ENCODE measurements at regions not wholly inside any gene's neighbourhood (a gene's known extent, or its start where the extent isn't known, plus 50 kb on each side); places are given as distances from the start of the nearest gene placed in this dataset.

- TF ChIP-seq CTCF (IDR thresholded peaks at IDR 0.05; ENCODE audit: partially characterized antibody, unreplicated experiment) = no peak
- no peaks in the 10 kb centered on the region for H3K36me3 Mint-ChIP-seq (ENCODE audit: unreplicated experiment)
Measured at GRCh38 chr15:62874064-62874463, 168.5 kb upstream of the TPM1 start.

DNA sequence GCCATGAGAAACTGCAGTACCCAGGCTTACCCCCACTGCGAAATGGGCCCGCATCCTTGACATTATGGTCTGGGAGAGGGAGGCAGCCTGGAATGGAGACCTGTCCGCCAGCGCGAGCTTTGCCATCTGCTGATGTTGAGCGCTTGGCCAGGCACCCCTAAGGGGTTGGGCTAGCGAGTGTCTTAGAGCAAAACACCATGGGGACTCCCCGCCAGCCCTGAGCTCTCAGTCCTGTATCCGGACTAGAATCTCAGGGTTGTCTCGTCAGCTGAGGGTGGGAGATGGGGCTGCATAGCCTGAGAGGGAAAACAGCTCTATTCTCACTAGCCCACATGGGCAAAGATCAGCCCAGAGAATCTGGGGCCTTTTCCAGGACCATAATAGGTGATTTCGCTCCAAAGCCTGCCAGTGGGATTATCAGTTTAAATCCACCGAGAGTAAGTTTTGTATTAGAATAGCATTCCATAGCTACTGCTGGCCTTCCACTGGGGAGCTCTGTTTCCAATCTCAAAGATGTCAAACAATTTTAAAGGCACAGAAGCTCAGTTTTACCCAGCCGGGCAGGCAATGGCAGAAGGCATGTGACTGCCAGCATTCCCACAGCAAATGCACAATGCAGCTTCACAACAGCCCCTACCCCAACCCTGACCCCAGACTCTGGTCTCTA, 167.5 kb upstream of the TPM1 start:
- H3K36me3 Mint-ChIP-seq (ENCODE audit: unreplicated experiment) = no peaks in the 10 kb centered on the region
- no peak for DNase-seq
- H3K4me1 Mint-ChIP-seq (ENCODE audit: low read depth, unreplicated experiment) = peaks cover 2% of the 10 kb centered on the region
- no peak overlapping the region for H3K4me3 Mint-ChIP-seq (ENCODE audit: unreplicated experiment)
- peaks cover 3% of the 10 kb centered on the region for H3K9me3 Mint-ChIP-seq (ENCODE audit: unreplicated experiment)
- TF ChIP-seq CTCF (IDR thresholded peaks at IDR 0.05; ENCODE audit: partially characterized antibody, unreplicated experiment) = no peak
- no peak overlapping the region for H3K27ac Mint-ChIP-seq (ENCODE audit: unreplicated experiment)
- peaks cover 10% of the 10 kb centered on the region for H3K27me3 Mint-ChIP-seq (ENCODE audit: unreplicated experiment)

More at GRCh38 chr15:62874064-62874463, 168.5 kb upstream of the TPM1 start:
- H3K27me3 Mint-ChIP-seq (ENCODE audit: unreplicated experiment) = peaks cover 4% of the 10 kb centered on the region
- peaks cover 2% of the 10 kb centered on the region for H3K4me1 Mint-ChIP-seq (ENCODE audit: low read depth, unreplicated experiment)
- no peak for DNase-seq
- H3K4me3 Mint-ChIP-seq (ENCODE audit: unreplicated experiment) = no peak overlapping the region
- H3K9me3 Mint-ChIP-seq (ENCODE audit: unreplicated experiment) = peaks cover 3% of the 10 kb centered on the region
- no peak overlapping the region for H3K27ac Mint-ChIP-seq (ENCODE audit: unreplicated experiment)

GRCh38 chr15:62875626-62876021, 166.9 kb upstream of the TPM1 start:
- H3K9me3 Mint-ChIP-seq (ENCODE audit: unreplicated experiment) = peaks cover 3% of the 10 kb centered on the region
- no peak for DNase-seq
- no peak for TF ChIP-seq CTCF (IDR thresholded peaks at IDR 0.05; ENCODE audit: partially characterized antibody, unreplicated experiment)
- peaks cover 10% of the 10 kb centered on the region for H3K27me3 Mint-ChIP-seq (ENCODE audit: unreplicated experiment)
- no peak overlapping the region for H3K27ac Mint-ChIP-seq (ENCODE audit: unreplicated experiment)
- peaks cover 2% of the 10 kb centered on the region for H3K4me1 Mint-ChIP-seq (ENCODE audit: low read depth, unreplicated experiment)
- no peak overlapping the region for H3K4me3 Mint-ChIP-seq (ENCODE audit: unreplicated experiment)
- H3K36me3 Mint-ChIP-seq (ENCODE audit: unreplicated experiment) = no peaks in the 10 kb centered on the region

DNA sequence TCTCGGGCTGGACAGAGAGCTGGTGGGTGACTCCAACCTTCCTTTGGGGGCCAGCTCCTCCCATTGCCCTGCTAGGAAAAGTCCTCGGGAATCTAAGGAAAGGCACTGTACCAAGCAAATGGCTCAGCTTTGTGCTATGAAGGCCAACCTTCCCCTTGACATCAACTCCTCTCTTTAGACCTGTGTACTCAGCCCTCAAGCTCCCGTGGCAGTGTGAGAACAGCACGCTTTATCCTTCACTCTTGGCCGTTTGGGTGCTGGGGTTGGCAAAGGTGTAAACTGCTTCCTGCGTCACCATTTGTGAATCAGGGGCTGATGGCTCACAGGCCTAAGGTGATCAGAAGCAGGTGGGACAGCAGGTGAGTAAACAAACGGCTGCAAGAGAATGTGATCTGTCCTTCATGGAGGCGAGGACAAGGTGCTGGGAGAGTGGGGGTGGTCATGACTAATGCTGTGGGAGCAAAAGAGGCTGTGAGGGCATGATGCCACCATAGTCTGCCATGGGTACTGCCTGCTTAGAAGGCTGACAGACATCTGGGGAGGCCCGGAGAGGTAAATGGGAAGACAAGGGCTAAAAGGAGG, 165.2 kb upstream of the TPM1 start:
- H3K36me3 Mint-ChIP-seq (ENCODE audit: unreplicated experiment) = no peaks in the 10 kb centered on the region
- peaks cover 10% of the 10 kb centered on the region for H3K27me3 Mint-ChIP-seq (ENCODE audit: unreplicated experiment)
- no peak for TF ChIP-seq CTCF (IDR thresholded peaks at IDR 0.05; ENCODE audit: partially characterized antibody, unreplicated experiment)
- DNase-seq = no peak
- peaks cover 3% of the 10 kb centered on the region for H3K9me3 Mint-ChIP-seq (ENCODE audit: unreplicated experiment)
- H3K4me3 Mint-ChIP-seq (ENCODE audit: unreplicated experiment) = no peak overlapping the region
- no peak overlapping the region for H3K27ac Mint-ChIP-seq (ENCODE audit: unreplicated experiment)
- H3K4me1 Mint-ChIP-seq (ENCODE audit: low read depth, unreplicated experiment) = peaks cover 2% of the 10 kb centered on the region

DNA sequence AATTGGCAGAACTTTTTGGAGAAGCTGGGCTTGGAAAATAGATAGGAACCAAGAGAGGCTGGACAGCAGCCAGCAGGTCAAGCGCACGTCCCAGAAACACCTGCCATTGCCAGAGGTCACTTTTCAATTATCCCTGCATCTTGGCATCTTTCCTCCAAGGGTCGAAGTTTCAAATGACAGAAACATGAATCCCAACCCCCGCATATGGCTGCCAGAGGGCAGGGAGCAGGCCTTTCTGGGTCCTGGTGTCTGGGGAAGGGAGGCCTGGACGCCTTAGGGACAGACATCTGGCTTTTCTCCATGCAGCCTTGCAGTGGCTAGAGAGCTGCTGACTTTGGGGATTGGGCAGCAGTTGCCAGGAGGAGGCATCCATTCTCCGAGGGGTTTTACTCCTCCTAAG, 164.5 kb upstream of the TPM1 start:
- H3K27me3 Mint-ChIP-seq (ENCODE audit: unreplicated experiment) = peaks cover 10% of the 10 kb centered on the region
- no peak for DNase-seq
- H3K9me3 Mint-ChIP-seq (ENCODE audit: unreplicated experiment) = peaks cover 3% of the 10 kb centered on the region
- no peaks in the 10 kb centered on the region for H3K36me3 Mint-ChIP-seq (ENCODE audit: unreplicated experiment)
- H3K4me1 Mint-ChIP-seq (ENCODE audit: low read depth, unreplicated experiment) = peaks cover 2% of the 10 kb centered on the region
- TF ChIP-seq CTCF (IDR thresholded peaks at IDR 0.05; ENCODE audit: partially characterized antibody, unreplicated experiment) = no peak
- H3K4me3 Mint-ChIP-seq (ENCODE audit: unreplicated experiment) = no peak overlapping the region
- no peak overlapping the region for H3K27ac Mint-ChIP-seq (ENCODE audit: unreplicated experiment)

Measured in glutamatergic neuron (in vitro differentiated cells).